Thymus (tissue), 11 donors: ENCODE measurements at regions not wholly inside any gene's neighbourhood (a gene's known extent, or its start where the extent isn't known, plus 50 kb on each side); places are given as distances from the start of the nearest gene placed in this dataset.
A peak's percentile ranks its signal among the peaks of the same experiment; 100 is the strongest.

Source experiments
- DNase-seq, 9 donors: peaks; one replicate each; pipeline ENCODE4 v3.0.0-alpha.2; 2013; ENCODE audit warnings: low spot score in 9 of 9, low read depth in 6 of 9, missing footprints in 1 of 9
- H3K27ac ChIP-seq, 2 donors: one replicate each; pipeline ENCODE4 v1.5.1; 2013; ENCODE audit warnings: control low read depth in 1 of 2, low read depth in 1 of 2, low read length in 1 of 2, mild to moderate bottlenecking in 1 of 2, moderate library complexity in 1 of 2
- H3K27me3 ChIP-seq, 2 donors: one replicate each; pipeline ENCODE4 v1.5.1; 2013; ENCODE audit warnings: low read length in 1 of 2; ENCODE audit not compliant: control insufficient read depth in 2 of 2, insufficient read depth in 1 of 2
- H3K36me3 ChIP-seq, 2 donors: one replicate each; pipeline ENCODE4 v1.5.1; 2013; ENCODE audit warnings: low read length in 1 of 2, mild to moderate bottlenecking in 1 of 2, moderate library complexity in 1 of 2; ENCODE audit not compliant: control insufficient read depth in 2 of 2, insufficient read depth in 2 of 2
- H3K4me1 ChIP-seq, 2 donors: one replicate each; pipeline ENCODE4 v1.5.1; 2013; ENCODE audit warnings: low read length in 2 of 2; ENCODE audit not compliant: control insufficient read depth in 2 of 2, insufficient read depth in 2 of 2
- H3K4me3 ChIP-seq, 2 donors: one replicate each; pipeline ENCODE4 v1.5.1; 2013; ENCODE audit warnings: low read length in 2 of 2, control low read depth in 1 of 2, mild to moderate bottlenecking in 1 of 2
- H3K9me3 ChIP-seq, 2 donors: one replicate each; pipeline ENCODE4 v1.5.1; 2013; ENCODE audit warnings: low read length in 1 of 2, mild to moderate bottlenecking in 1 of 2; ENCODE audit not compliant: control insufficient read depth in 2 of 2, insufficient read depth in 1 of 2
- WGBS: extraction: QIAGEN DNeasy Blood & Tissue Kit; methylation state at CpG from one replicate; pipeline ENCODE4 v1.1.7; 2013; 5-methylcytosine and 5-hydroxymethylcytosine counted together
- donor health status: healthy.

- Histone ChIP-seq H3K9me3 (no peaks in the 10 kb centered on the region), H3K27me3 (no peaks in the 10 kb centered on the region), H3K36me3 (no peaks in the 10 kb centered on the region), H3K4me3 (no peak overlapping the region), H3K27ac (no peak overlapping the region), H3K4me1 (peaks cover 5 to 8% of the 10 kb centered on the region in 2 donors)
- no peak for DNase-seq
- 97% methylated on average over 3 of the region's 3 CpGs for WGBS
Observed at GRCh38 chr2:177326005-177326404, 61.5 kb upstream of the NFE2L2 start.

DNA sequence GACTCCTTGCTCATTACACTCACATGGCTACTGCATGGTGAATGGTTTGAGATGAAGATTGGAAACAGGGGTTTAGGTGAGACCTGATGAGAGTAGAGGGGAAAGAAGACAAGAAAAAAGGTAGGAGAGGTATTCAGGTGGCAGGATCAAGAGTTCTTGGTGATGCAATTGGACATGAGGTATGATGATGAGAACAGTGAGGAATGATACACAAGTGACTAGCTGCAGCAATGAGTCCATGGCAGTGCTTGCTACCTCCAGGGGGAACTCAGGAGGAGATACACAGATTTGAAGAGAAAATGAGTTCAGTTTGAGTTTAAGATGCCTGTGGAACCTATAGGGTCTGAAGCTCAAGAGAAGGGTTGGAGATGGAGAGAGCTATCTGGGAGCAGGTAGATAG, 62.1 kb upstream of the NFE2L2 start:
- H3K27ac ChIP-seq = no peak overlapping the region
- no peak overlapping the region for H3K4me3 ChIP-seq
- peaks cover 5 to 8% of the 10 kb centered on the region in 2 donors for H3K4me1 ChIP-seq

DNA sequence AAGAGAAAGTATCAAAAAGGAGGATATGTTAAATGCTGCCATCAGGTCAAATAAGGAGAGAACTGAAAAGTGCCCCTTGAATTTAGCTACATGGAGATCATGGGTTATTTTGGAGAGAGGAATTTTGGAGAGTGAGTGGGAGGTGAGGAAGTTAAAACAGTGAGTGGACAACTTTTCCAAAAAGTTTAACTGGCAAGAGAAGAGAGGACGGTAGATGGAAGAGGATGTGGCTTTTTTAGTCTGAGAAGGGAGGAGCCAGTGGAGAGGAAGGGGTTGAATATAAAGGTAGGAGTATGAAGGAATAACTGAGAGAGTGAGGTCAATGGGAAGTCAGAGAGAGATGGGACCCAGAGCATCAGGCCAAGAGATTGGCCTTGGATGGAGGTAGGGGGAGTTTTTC, 62.5 kb upstream of the NFE2L2 start:
- H3K36me3 ChIP-seq = no peaks in the 10 kb centered on the region
- no peak overlapping the region for H3K27ac ChIP-seq
- WGBS = 10% methylated on average over 1 of the region's 1 CpG
- no peaks in the 10 kb centered on the region for H3K9me3 ChIP-seq
- H3K27me3 ChIP-seq = no peaks in the 10 kb centered on the region
- H3K4me1 ChIP-seq = peaks cover 6 to 10% of the 10 kb centered on the region in 2 donors
- no peak for DNase-seq
- H3K4me3 ChIP-seq = no peak overlapping the region

More for the DNA sequence above, 62.1 kb upstream of the NFE2L2 start:
- Histone ChIP-seq H3K27me3 (no peaks in the 10 kb centered on the region), H3K36me3 (no peaks in the 10 kb centered on the region), H3K9me3 (no peaks in the 10 kb centered on the region)
- DNase-seq = no peak

DNA sequence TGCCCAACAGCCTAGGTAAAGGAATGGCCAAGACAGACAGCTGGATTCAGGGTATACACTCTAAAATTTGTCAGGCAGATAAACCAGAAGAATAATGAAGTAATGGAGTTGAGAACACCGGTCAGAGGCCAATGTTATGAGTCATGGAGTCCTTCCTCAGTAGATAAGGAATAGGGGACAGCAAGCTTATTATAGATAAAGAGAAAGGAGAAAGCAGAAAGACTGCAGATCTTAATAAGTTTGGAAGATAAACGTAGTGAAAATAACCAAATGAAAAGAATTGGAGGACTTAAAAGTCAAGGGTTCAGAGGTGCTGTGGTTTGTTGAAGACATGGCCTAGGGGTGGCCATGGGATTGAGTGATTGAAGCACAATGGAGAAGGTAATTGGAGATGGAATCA, 63.5 kb upstream of the NFE2L2 start:
- Histone ChIP-seq H3K4me3 (no peak overlapping the region), H3K9me3 (no peaks in the 10 kb centered on the region), H3K4me1 (peaks cover 9 to 12% of the 10 kb centered on the region in 2 donors), H3K36me3 (no peaks in the 10 kb centered on the region), H3K27me3 (no peaks in the 10 kb centered on the region), H3K27ac (no peak overlapping the region)
- WGBS = 98% methylated on average over 2 of the region's 2 CpGs
- DNase-seq = no peak

DNA sequence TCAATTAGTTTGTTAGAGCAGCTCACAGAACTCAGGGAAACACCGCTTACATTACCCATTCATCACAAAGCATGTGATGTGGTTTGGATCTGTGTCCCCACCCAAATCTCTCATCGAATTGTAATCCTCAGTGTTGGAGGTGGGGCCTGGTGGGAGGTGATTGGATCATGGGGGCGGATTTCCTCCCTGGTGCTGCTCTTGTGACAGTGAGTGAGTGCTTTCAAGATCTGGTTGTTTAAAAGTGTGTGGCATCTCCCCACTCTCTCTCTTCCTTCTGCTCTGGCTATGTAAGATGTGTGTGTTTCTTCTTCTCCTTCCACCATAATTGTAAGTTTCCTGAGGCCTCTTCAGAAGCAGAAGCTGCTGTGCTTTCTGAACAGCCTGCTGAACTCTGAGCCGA, 63.5 kb upstream of the AGPS start:
- no peaks in the 10 kb centered on the region for H3K27me3 ChIP-seq
- H3K36me3 ChIP-seq = no peaks in the 10 kb centered on the region
- H3K4me3 ChIP-seq = no peak overlapping the region
- no peaks in the 10 kb centered on the region for H3K9me3 ChIP-seq
- peaks cover 9 to 12% of the 10 kb centered on the region in 2 donors for H3K4me1 ChIP-seq
- 88% methylated on average over 4 of the region's 4 CpGs for WGBS
- no peak overlapping the region for H3K27ac ChIP-seq
- DNase-seq = no peak

GRCh38 chr2:177331466-177331997, 61.0 kb upstream of the AGPS start:
- 98% methylated on average over 7 of the region's 7 CpGs for WGBS
- Histone ChIP-seq H3K4me1 (peaks cover 9 to 12% of the 10 kb centered on the region in 2 donors), H3K27me3 (no peaks in the 10 kb centered on the region), H3K36me3 (no peaks in the 10 kb centered on the region), H3K9me3 (no peaks in the 10 kb centered on the region), H3K27ac (peak overlapping the region in 1 of 2 donors; percentile 12), H3K4me3 (no peak overlapping the region)
- DNase-seq = no peak

DNA sequence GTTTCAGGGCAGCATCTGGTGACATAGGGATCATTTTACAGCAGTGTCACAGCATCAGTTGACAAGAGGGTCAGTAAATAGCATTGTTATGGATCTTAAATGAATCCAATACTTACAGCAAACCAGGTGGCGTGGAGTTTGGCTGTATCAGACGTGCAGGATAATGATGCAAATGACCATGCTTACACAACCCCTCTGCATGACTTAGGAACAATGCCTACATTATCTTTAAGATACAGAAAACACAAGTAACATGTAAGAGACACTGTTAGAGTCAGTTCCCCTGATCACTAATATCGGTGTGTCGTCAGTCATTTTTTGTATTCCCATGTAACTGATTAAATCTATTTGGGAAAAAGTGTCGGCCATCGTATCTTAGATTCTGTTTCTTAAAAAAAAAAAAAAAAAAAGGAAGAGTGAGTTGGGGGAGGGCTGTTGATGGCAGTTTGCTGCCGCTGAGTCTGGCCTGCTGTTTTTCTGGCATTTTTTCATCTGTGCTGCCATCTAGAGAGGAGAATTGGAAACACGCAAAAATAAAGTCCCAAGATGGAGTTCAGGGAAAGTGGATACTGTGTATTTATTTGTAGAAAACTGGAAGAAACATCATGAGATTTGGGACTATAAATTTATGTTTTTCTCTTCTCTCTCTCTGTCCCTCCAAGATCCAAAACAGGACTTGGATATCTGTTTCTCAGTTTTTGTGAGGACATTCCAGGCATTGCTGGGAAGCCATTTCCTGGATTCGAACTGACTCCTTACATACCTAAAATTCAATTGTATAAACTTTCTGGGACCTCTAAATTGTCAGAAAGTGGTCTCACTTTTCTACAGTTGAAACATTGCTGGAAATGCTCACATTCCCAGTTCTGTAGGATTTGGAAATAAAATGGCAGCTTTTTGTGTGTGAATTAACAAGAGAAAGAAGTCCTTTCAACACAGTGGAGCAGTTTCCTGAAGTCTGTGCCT, 60.3 kb upstream of the AGPS start:
- 37% methylated on average over 9 of the region's 9 CpGs for WGBS
- Histone ChIP-seq H3K36me3 (no peaks in the 10 kb centered on the region), H3K4me1 (peaks cover 4% of the 10 kb centered on the region in 2 donors), H3K27ac (peak overlapping the region in 1 of 2 donors; percentile 12), H3K9me3 (no peaks in the 10 kb centered on the region), H3K4me3 (no peak overlapping the region), H3K27me3 (no peaks in the 10 kb centered on the region)
- DNase-seq = peak; percentile 44 to 92 (median 75)

DNA sequence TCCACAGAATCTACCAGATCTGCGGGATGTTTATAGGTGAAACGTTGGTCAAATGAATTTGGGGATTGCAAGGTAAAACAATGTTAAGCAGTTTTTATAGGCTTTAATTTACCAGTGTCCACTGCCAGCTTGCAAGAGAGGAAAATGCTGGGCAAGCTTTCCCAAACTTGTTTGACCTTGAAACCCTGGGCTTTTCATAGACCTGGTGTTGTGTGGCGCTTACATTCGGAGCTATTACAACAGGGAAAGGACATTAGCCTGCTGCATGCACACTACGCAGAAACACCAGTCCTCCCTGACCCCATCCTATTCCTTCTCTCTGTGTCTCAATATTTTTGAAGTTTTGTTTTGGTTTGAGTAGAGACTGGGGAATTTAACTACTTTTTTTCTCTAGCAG, 59.6 kb upstream of the AGPS start:
- DNase-seq = no peak
- no peak overlapping the region for H3K27ac ChIP-seq
- H3K4me1 ChIP-seq = peaks cover 4% of the 10 kb centered on the region in 2 donors
- H3K36me3 ChIP-seq = no peaks in the 10 kb centered on the region
- no peaks in the 10 kb centered on the region for H3K27me3 ChIP-seq
- 88% methylated on average over 5 of the region's 5 CpGs for WGBS
- no peaks in the 10 kb centered on the region for H3K9me3 ChIP-seq
- H3K4me3 ChIP-seq = no peak overlapping the region

DNA sequence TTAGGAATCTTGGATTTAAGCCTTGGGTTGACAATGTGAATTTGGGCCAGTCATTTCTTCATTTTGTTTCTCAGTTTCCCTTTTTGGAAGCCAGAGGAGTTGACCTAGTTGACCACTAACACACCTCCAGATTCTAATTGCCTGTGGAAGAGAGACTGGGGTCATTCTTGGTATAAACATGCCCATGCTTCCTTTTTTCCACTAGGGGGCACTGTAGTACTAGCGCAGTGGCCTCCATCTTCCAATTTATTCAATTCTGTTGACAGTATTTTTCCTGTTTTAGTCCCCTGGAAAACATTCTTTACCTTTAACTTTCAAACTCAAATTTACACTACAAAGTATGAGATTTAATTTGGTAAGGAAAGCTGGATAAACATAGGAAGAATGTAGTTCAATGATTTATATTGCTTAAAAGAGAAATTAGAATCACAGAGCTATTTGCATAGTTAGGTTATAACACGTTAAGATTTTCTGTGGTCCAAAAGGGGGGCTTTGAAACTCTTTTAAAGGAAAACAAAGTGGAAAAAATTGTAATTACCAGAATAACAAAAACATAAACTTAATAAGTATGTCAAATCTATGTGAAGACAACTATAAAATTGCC, 57.5 kb upstream of the AGPS start:
- DNase-seq = peak in 7 of 9 donors; percentile 22 to 67 (median 24)
- Histone ChIP-seq H3K4me3 (no peak overlapping the region), H3K27me3 (no peaks in the 10 kb centered on the region), H3K9me3 (no peaks in the 10 kb centered on the region), H3K4me1 (peaks cover 4% of the 10 kb centered on the region in 2 donors), H3K36me3 (no peaks in the 10 kb centered on the region), H3K27ac (no peak overlapping the region)
- WGBS = 49% methylated on average over 2 of the region's 2 CpGs
